ENCODE measurements at regions not wholly inside any gene's neighbourhood (a gene's known extent, or its start where the extent isn't known, plus 50 kb on each side); places are given as distances from the start of the nearest gene placed in this dataset.

- no peak for DNase-seq
- H3K27me3 ChIP-seq: no peaks in the 10 kb centered on the region
- H3K36me3 ChIP-seq: no peaks in the 10 kb centered on the region
- no peak overlapping the region for H3K4me3 ChIP-seq (ENCODE audit: low read depth, low read length)
- H3K4me1 ChIP-seq: no peaks in the 10 kb centered on the region
- H3K9me3 ChIP-seq: no peaks in the 10 kb centered on the region
- TF ChIP-seq, protein P1, sequence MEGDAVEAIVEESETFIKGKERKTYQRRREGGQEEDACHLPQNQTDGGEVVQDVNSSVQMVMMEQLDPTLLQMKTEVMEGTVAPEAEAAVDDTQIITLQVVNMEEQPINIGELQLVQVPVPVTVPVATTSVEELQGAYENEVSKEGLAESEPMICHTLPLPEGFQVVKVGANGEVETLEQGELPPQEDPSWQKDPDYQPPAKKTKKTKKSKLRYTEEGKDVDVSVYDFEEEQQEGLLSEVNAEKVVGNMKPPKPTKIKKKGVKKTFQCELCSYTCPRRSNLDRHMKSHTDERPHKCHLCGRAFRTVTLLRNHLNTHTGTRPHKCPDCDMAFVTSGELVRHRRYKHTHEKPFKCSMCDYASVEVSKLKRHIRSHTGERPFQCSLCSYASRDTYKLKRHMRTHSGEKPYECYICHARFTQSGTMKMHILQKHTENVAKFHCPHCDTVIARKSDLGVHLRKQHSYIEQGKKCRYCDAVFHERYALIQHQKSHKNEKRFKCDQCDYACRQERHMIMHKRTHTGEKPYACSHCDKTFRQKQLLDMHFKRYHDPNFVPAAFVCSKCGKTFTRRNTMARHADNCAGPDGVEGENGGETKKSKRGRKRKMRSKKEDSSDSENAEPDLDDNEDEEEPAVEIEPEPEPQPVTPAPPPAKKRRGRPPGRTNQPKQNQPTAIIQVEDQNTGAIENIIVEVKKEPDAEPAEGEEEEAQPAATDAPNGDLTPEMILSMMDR (IDR thresholded peaks at IDR 0.05; ENCODE audit: low read depth, low read length): no peak
These were observed 136.1 kb downstream of the TMEM132E start for GRCh38 chr17:34715504-34715903.

GRCh38 chr17:34714475-34715410 lies 135.4 kb downstream of the TMEM132E start:
- no peaks in the 10 kb centered on the region for H3K4me1 ChIP-seq
- TF ChIP-seq, protein P1 (IDR thresholded peaks at IDR 0.05; ENCODE audit: low read depth, low read length): no peak
- no peaks in the 10 kb centered on the region for H3K36me3 ChIP-seq
- no peak overlapping the region for H3K4me3 ChIP-seq (ENCODE audit: low read depth, low read length)
- no peaks in the 10 kb centered on the region for H3K27me3 ChIP-seq
- H3K9me3 ChIP-seq: no peaks in the 10 kb centered on the region
- no peak for DNase-seq

GRCh38 chr17:34713687-34714086 lies 134.3 kb downstream of the TMEM132E start:
- no peak overlapping the region for H3K4me3 ChIP-seq (ENCODE audit: low read depth, low read length)

GRCh38 chr17:34712481-34713195 lies 133.3 kb downstream of the TMEM132E start:
- no peaks in the 10 kb centered on the region for H3K36me3 ChIP-seq
- TF ChIP-seq, protein P1 (IDR thresholded peaks at IDR 0.05; ENCODE audit: low read depth, low read length): no peak

More at GRCh38 chr17:34713687-34714086, 134.3 kb downstream of the TMEM132E start:
- Histone ChIP-seq H3K36me3 (no peaks in the 10 kb centered on the region), H3K27me3 (no peaks in the 10 kb centered on the region), H3K4me1 (no peaks in the 10 kb centered on the region; the same call in 1 of the 2 replicates), H3K9me3 (no peaks in the 10 kb centered on the region)
- DNase-seq: no peak
- TF ChIP-seq, protein P1 (IDR thresholded peaks at IDR 0.05; ENCODE audit: low read depth, low read length): no peak

DNA sequence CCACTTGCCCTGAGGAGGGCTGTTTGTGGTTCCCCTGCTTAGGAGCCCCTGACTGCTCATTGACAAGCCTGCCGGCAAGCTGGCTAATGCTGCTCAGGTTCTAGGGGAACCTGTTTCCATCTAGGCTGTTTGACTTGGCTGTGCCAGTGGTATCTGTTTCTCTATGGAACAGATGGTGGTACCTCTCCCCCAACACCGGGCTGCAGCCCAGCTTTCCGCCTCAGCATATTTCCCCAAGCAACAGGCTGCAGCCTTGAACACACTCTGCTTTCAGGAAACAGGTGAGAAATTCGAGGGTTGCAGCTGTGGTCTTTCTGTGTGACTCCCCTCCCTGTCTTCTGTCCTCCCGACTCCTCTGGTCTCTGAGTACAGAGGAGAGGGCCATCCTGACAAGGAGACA lies 132.3 kb downstream of the TMEM132E start:
- no peaks in the 10 kb centered on the region for H3K9me3 ChIP-seq
- no peaks in the 10 kb centered on the region; the same call in 1 of the 2 replicates for H3K4me1 ChIP-seq
- no peak overlapping the region for H3K4me3 ChIP-seq (ENCODE audit: low read depth, low read length)
- no peaks in the 10 kb centered on the region for H3K27me3 ChIP-seq
- H3K36me3 ChIP-seq: no peaks in the 10 kb centered on the region
- DNase-seq: no peak
- TF ChIP-seq, protein P1 (IDR thresholded peaks at IDR 0.05; ENCODE audit: low read depth, low read length): no peak

More at GRCh38 chr17:34712481-34713195, 133.3 kb downstream of the TMEM132E start:
- Histone ChIP-seq H3K4me3 (ENCODE audit: low read depth, low read length) (no peak overlapping the region), H3K27me3 (no peaks in the 10 kb centered on the region), H3K4me1 (no peaks in the 10 kb centered on the region; the same call in 1 of the 2 replicates), H3K9me3 (no peaks in the 10 kb centered on the region)
- DNase-seq: no peak
